Panc1 (cell line): ENCODE measurements at regions not wholly inside any gene's neighbourhood (a gene's known extent, or its start where the extent isn't known, plus 50 kb on each side); places are given as distances from the start of the nearest gene placed in this dataset.

ENCODE experiments used
- ATAC-seq: fragments of 200-7000 bp; cut with Tn5 transposase; 2 replicates; pipeline ENCODE4 v1.9.1; 2020; ENCODE audit warnings: mild to moderate bottlenecking, moderate library complexity
- BruUV-seq: library from RNA; stranded (reverse); fragments of 400-500 nt; replicated peaks from 2 replicates; lab custom pipeline; 2021; lab: Mats Ljungman, UMichigan
- CTCF ChIA-PET: fragments of 300-600 bp; sonication (Branson Sonifier 250); formaldehyde crosslinking; loops from one replicate; lab custom pipeline; 2022; ENCODE audit warnings: antibody characterized with exemption; lab: Charles Lee
- POLR2A ChIA-PET: fragments of 300-600 bp; sonication (Branson Sonifier 250); formaldehyde crosslinking; loops from one replicate; lab custom pipeline; 2022; ENCODE audit warnings: antibody characterized with exemption; lab: Charles Lee
- DNase-seq: peaks from one replicate; pipeline ENCODE4 v3.0.0-alpha.2; 2010; ENCODE audit warnings: low read depth, low spot score
- H3K27ac ChIP-seq: 2 replicates; pipeline ENCODE4 v1.5.1; 2011; ENCODE audit warnings: mild to moderate bottlenecking, low read length, inconsistent platforms
- H3K27me3 ChIP-seq: fragments of 200-500 bp; sonication (Bioruptor generic); 2 replicates; pipeline ENCODE4 v1.6.0; 2014; ENCODE audit warnings: low read length, inconsistent platforms; ENCODE audit not compliant: control insufficient read depth, insufficient read depth
- H3K36me3 ChIP-seq: fragments of 200-500 bp; sonication (Bioruptor generic); 2 replicates; pipeline ENCODE4 v1.5.1; 2014; ENCODE audit warnings: inconsistent platforms, mild to moderate bottlenecking, low read length, moderate library complexity; ENCODE audit not compliant: control insufficient read depth, insufficient read depth
- H3K4me1 ChIP-seq: 2 replicates; pipeline ENCODE4 v1.5.1; 2011; ENCODE audit warnings: inconsistent platforms, mild to moderate bottlenecking, low read length, moderate library complexity; ENCODE audit not compliant: control insufficient read depth, insufficient read depth
- H3K4me3 ChIP-seq, 2 experiments: 2 replicates each; pipeline ENCODE4 v1.5.1; 2011 to 2012; ENCODE audit warnings: low read depth in 2 of 2, low read length in 2 of 2, mild to moderate bottlenecking in 2 of 2, inconsistent platforms in 1 of 2, moderate library complexity in 1 of 2
- H3K9me3 ChIP-seq: fragments of 200-500 bp; sonication (Bioruptor generic); 2 replicates; pipeline ENCODE4 v1.5.1; 2014; ENCODE audit warnings: low read depth, mild to moderate bottlenecking, inconsistent platforms, low read length, moderate library complexity; ENCODE audit not compliant: control insufficient read depth, insufficient read depth
- POLR2AphosphoS5 ChIP-seq: IDR thresholded peaks from 2 replicates; pipeline ENCODE4 v1.6.1; 2012; ENCODE audit warnings: mild to moderate bottlenecking, low read depth, low read length, moderate library complexity
- SIN3A ChIP-seq: IDR thresholded peaks from 2 replicates; pipeline ENCODE4 v1.6.1; 2012; ENCODE audit warnings: low read depth, mild to moderate bottlenecking, low read length, moderate library complexity, borderline replicate concordance; ENCODE audit not compliant: insufficient read depth
- TCF7L2 ChIP-seq: IDR thresholded peaks from 2 replicates; pipeline ENCODE4 v1.6.1; 2011; ENCODE audit warnings: mild to moderate bottlenecking, low read depth, low read length, inconsistent platforms
- in situ Hi-C: cut with HindIII; loops from 2 replicates; pipeline ENCODE4 v1.10.0; 2016; ENCODE audit warnings: low sequenced_read_pairs, low pct_unique_long_range_greater_than_20kb
- intact Hi-C: fragments of 100-400 bp; cut with micrococcal nuclease; formaldehyde crosslinking; loops from one replicate; pipeline ENCODE4 v1.10.0; 2022; ENCODE audit not compliant: unreplicated experiment
- TF ChIP-seq, protein P1 (sequence below): fragments of 450-650 bp; IDR thresholded peaks from 2 replicates; pipeline ENCODE4 v1.5.1; 2017; ENCODE audit warnings: mild to moderate bottlenecking
- TF ChIP-seq, protein P2 (sequence below), 2 experiments: IDR thresholded peaks; 2 replicates each; pipeline ENCODE4 v1.6.1; 2011 to 2012; ENCODE audit warnings: low read depth in 2 of 2, control low read depth in 1 of 2, low read length in 1 of 2, mild to moderate bottlenecking in 1 of 2, moderate library complexity in 1 of 2; ENCODE audit not compliant: insufficient read depth in 1 of 2

DNA sequence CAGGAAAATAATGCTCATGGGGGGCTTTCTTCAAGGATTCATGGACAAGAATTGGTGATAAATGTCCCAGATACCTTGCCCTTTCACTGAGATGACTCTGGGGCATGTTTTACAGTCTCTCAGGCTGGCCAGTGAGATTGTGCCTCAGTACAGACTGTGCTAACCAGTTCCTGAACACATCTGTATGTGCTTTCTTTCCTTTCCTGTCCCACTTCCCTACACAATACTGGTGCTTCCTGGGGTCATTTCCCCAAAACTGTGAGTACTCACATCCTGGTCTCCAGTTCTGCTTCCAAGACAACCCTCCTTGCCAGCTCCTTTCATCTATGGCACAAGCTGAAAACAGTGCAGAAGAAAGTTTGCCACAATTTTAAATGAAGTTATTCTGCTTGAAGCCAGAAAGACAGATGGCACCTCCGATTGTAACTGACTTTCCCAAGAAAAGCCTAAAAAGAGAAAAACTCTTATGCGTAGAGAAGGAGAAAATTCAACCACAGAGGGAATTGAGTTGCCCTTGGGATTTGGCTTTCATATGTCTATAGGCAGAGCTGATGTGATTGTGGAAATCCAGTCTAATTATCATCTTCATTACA lies 134.7 kb downstream of the DRD1 start:
- no TSS peak for BruUV-seq
- in situ Hi-C loops, result no loop called here

DNA sequence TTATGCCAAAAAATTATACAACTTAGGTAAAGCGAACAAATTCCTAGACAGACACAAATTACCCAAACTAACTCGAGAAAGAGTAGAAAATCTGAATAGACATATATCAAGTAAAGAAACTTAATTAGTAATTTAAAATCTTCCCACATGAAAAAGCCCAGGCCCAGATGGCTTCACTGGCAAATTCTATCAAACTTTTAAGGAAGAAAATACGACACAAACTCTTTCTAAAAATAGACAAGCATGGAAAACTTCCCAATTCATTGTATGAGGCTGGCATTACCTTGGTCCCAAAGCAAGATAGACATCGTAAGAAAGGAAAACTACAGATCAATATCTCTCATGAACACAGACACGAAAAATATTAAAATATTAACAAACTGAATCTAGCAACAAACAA lies 135.3 kb downstream of the DRD1 start:
- intact Hi-C loops (no loop called here), in situ Hi-C loops (no loop called here)
- BruUV-seq, result no TSS peak
- no peaks in the 10 kb centered on the region for H3K27me3 ChIP-seq
- H3K36me3 ChIP-seq, result no peaks in the 10 kb centered on the region
- ChIA-PET CTCF (no interaction called here), POLR2A (no interaction called here)
- H3K9me3 ChIP-seq, result no peaks in the 10 kb centered on the region; the same call in 1 of the 2 replicates
- no peak overlapping the region for H3K4me3 ChIP-seq
- no peak for ATAC-seq
- TF ChIP-seq POLR2AphosphoS5 (no peak), TCF7L2 (no peak), SIN3A (no peak)
- TF ChIP-seq, protein P1, sequence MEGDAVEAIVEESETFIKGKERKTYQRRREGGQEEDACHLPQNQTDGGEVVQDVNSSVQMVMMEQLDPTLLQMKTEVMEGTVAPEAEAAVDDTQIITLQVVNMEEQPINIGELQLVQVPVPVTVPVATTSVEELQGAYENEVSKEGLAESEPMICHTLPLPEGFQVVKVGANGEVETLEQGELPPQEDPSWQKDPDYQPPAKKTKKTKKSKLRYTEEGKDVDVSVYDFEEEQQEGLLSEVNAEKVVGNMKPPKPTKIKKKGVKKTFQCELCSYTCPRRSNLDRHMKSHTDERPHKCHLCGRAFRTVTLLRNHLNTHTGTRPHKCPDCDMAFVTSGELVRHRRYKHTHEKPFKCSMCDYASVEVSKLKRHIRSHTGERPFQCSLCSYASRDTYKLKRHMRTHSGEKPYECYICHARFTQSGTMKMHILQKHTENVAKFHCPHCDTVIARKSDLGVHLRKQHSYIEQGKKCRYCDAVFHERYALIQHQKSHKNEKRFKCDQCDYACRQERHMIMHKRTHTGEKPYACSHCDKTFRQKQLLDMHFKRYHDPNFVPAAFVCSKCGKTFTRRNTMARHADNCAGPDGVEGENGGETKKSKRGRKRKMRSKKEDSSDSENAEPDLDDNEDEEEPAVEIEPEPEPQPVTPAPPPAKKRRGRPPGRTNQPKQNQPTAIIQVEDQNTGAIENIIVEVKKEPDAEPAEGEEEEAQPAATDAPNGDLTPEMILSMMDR, result no peak
- TF ChIP-seq, protein P2, sequence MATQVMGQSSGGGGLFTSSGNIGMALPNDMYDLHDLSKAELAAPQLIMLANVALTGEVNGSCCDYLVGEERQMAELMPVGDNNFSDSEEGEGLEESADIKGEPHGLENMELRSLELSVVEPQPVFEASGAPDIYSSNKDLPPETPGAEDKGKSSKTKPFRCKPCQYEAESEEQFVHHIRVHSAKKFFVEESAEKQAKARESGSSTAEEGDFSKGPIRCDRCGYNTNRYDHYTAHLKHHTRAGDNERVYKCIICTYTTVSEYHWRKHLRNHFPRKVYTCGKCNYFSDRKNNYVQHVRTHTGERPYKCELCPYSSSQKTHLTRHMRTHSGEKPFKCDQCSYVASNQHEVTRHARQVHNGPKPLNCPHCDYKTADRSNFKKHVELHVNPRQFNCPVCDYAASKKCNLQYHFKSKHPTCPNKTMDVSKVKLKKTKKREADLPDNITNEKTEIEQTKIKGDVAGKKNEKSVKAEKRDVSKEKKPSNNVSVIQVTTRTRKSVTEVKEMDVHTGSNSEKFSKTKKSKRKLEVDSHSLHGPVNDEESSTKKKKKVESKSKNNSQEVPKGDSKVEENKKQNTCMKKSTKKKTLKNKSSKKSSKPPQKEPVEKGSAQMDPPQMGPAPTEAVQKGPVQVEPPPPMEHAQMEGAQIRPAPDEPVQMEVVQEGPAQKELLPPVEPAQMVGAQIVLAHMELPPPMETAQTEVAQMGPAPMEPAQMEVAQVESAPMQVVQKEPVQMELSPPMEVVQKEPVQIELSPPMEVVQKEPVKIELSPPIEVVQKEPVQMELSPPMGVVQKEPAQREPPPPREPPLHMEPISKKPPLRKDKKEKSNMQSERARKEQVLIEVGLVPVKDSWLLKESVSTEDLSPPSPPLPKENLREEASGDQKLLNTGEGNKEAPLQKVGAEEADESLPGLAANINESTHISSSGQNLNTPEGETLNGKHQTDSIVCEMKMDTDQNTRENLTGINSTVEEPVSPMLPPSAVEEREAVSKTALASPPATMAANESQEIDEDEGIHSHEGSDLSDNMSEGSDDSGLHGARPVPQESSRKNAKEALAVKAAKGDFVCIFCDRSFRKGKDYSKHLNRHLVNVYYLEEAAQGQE (IDR thresholded peaks at IDR 0.05; ENCODE audit: insufficient read depth in 1 of 2, low read depth in 2 of 2, low read length in 1 of 2), result no peak
- H3K27ac ChIP-seq, result no peak overlapping the region
- DNase-seq, result no peak
- H3K4me1 ChIP-seq, result peaks cover 6% of the 10 kb centered on the region; the same call in 1 of the 2 replicates

More for the DNA sequence above, 134.7 kb downstream of the DRD1 start:
- ATAC-seq (no peak), DNase-seq (no peak)
- no peaks in the 10 kb centered on the region; the same call in 1 of the 2 replicates for H3K9me3 ChIP-seq
- no peaks in the 10 kb centered on the region for H3K27me3 ChIP-seq
- peaks cover 6% of the 10 kb centered on the region; the same call in 1 of the 2 replicates for H3K4me1 ChIP-seq
- TF ChIP-seq SIN3A, result no peak
- TF ChIP-seq, protein P1, result no peak
- TF ChIP-seq TCF7L2, result no peak
- no peak for TF ChIP-seq POLR2AphosphoS5
- TF ChIP-seq, protein P2 (IDR thresholded peaks at IDR 0.05; ENCODE audit: insufficient read depth in 1 of 2, low read depth in 2 of 2, low read length in 1 of 2), result no peak
- no peak overlapping the region for H3K27ac ChIP-seq
- intact Hi-C loops, result no loop called here
- no peaks in the 10 kb centered on the region for H3K36me3 ChIP-seq
- ChIA-PET CTCF (no interaction called here), POLR2A (no interaction called here)
- H3K4me3 ChIP-seq, result no peak overlapping the region
